NCI-H2081 treated with DMSO at 0.1 percent for 48 hours (cell line): ENCODE measurements at regions not wholly inside any gene's neighbourhood (a gene's known extent, or its start where the extent isn't known, plus 50 kb on each side); places are given as distances from the start of the nearest gene placed in this dataset.

ENCODE experiments used
- DNase-seq: peaks from one replicate; lab custom pipeline; 2025; lab: John Stamatoyannopoulos, UW

- DNase-seq: no peak
Measured at GRCh38 chr15:93201940-93202339, 112.9 kb upstream of the RGMA start.

- DNase-seq: no peak
Measured at GRCh38 chr15:93200837-93201226, 111.8 kb upstream of the RGMA start.

GRCh38 chr15:93200081-93200836, 111.2 kb upstream of the RGMA start:
- no peak for DNase-seq

DNA sequence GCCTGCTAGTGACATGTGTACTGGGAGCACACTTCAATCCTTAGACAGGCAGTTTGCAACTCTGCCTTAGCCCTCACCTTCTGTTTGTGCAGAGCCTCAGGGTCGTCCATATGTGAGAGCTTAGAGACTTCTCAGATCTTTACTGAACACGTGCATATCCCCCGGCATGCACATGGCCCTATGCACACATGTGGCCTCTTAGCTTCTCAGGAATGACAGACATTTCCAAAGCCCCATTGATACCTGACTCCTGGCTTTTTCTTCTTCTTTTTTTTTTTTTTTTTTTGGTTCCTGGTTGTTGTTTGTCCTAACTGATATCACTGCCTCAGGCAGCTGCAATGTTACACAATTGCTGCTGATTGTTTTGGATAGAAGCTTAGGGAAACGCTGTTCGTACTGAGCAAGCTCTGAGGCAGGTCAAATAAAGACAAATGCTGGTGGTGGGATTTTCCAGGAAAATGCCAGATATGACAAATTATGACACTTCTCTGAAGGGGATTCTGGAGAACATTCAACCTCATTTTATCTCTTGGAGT, 107.2 kb upstream of the RGMA start:
- no peak for DNase-seq

DNA sequence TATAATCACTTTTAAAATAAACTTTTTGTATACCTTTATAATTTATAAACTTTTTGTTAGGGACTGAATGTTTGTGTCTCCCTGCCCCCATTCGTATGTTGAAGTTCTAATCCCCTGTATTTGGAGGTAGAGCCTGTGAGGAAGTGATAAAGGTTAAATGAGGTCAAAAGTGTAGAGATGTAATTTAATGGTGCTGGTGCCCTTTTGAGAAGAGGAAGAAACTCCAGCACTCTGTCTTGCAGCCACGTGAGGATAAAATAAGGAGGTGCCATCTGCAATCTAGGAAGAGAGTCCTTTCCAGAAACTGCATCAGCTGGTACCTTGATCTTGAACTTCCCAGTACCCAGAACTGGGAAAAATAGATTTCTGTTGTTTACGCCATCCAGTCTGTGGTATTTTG, 106.1 kb upstream of the RGMA start:
- DNase-seq: no peak

DNA sequence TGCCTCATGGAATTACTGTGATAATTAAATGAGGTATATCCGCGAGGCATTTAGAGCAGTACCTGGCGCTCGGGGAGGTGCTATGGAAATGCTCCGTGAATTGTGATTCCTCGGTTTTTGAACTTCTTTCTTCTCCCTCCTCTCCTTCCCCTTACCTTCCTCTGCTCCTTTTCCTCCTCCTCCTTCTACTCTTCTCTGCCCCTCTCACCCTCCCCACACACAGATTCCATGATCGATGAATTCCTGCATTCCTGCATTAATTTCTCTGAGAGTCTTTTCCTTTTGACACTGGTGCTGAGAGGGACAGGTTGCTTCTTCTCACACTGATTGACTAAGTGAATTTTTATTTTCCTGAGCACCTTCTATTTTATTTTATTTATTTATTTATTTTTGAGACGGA, 101.2 kb upstream of the RGMA start:
- DNase-seq: no peak

- DNase-seq: no peak
Measured at GRCh38 chr15:93189561-93189960, 100.5 kb upstream of the RGMA start.

DNA sequence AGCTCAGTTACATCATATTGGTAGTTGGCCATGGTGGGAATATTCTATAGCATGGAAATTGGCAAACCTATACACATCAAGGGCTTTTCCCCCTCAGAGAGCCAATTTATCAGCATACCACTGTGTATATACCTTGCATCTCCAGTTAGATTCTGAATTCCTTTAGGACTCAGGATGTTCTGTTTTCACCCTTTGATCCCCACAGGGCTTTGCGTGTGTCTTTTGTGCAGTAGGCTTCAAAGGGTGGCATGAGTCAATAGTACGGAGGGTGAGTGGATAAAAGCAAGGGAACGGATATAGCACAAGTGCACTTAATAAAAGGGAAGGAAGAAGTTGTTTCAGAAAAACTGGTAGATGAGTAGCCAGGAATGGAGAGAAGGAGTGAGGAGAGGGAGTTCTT, 99.2 kb upstream of the RGMA start:
- no peak for DNase-seq

GRCh38 chr15:93185796-93186195, 96.8 kb upstream of the RGMA start:
- DNase-seq: no peak

- DNase-seq: no peak
Measured at GRCh38 chr15:93182703-93183205, 93.7 kb upstream of the RGMA start.

DNA sequence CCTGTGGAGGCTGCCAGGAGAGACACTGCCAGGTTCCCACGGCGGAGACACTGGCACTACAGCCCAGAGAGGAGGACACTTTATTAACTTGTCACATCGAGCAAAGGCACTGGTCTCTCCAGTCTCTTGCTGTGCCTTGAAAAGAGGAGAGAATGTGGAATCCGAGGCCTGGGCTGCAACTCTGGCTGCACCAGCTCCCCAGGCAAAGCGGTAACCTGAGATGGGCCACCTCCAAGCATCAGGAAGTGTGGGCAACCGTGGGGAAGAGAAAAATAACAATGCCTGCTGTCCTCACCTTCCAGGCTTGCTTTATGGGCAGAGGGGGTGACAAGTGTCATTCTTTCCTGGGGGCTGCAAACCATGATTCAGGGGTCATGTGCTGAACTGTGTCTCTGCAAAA, 91.6 kb upstream of the RGMA start:
- DNase-seq: no peak

- DNase-seq: no peak
Measured at GRCh38 chr15:93180128-93180527, 91.1 kb upstream of the RGMA start.

DNA sequence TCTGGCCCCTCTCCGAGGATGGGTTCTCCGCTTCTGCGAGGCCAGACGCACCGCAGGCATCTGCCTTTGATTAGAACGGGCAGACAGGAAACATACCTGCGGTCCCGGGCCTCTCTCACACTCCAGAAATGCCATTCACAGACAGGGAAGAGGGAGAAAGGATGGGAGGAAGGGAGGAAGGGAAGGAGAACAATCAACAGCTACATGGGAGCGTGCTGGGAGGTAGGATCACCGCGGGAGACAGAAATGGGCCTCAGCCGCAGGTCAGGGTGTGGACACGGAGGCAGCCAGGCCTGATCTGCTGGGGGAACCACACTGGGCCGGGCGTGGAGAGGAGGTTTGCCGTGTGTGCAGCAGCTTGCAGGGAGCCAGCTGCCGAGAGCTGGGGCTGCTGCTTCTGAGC, 90.7 kb upstream of the RGMA start:
- DNase-seq: no peak

DNA sequence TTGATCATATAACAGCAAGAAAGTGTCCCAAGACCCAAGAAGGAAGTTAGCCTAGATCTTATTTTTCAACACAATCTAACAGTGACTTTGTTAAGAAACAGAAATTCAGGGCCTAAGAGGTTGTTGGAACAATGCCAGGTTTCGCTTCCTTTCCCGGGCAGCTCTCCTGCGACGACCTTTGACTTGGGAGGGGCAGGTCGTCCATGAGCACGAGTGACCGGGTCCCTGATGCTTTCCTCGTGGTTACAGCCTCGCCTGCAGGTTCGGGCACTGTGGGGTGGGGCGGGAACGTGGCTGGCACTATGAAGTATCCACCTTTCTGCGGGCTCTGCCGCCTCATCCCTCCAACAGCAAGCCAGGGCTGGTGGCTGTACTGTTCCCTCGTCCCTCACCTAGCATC, 90.1 kb upstream of the RGMA start:
- DNase-seq: no peak

- no peak for DNase-seq
Measured at GRCh38 chr15:93178371-93178770, 89.4 kb upstream of the RGMA start.

DNA sequence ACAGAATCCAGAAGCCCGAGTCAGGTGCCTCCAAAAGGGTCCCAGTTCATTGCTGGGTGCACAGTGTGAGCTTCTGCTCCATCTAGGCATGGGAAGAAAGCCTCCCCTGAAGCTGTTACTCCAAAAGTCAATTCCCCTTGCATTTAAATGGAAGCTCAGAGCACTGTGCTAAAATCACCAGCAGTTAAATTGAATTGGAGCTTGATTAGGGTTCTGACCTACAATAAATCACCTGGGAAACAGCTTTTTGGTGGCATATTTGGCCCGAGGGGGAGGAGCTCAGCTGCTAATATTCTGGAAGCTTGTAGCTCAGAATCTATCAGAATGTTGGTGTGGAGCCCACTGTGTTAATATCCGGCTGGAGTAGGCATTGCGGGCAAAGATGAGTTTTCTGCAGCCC, 87.1 kb upstream of the RGMA start:
- DNase-seq: no peak

- DNase-seq: no peak
Measured at GRCh38 chr15:93174836-93175235, 85.8 kb upstream of the RGMA start.

DNA sequence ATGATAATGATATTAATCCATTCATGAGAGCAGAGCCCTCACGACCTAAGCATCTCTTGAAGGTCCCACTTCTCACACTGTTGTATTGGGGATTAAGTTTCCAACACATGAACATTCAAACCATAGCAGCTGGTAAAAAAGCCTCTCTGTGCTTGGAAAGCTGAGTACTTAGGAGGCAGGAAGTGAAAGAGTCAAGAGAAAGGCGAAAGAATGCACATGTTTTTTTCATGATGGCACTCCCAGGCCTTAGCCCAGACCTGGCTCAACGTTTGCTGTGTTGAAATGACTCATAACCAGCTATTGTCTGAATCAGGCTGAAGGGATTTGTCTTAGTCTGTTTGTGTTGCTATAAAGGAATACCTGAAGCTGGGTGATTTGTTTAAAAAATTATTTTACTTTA, 84.4 kb upstream of the RGMA start:
- no peak for DNase-seq

DNA sequence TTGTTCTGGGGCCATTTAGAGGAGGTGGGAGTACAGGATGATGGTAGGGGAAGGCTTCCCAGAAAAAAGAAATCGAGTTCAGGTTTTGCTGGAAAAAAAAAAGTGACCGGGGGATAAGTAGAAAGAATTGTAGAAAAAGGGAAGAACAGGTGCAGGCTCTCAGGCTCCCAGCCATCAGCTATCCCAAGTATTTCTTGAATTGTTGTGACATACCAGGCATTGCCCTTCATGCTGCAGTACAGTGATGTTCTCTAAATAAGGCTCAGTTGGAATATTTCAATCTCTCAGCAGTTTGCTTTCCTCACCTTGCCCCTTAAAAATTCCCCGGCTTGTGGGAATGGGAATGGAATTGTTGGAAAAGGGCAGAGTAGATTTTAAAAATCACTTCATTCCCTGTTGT, 82.5 kb upstream of the RGMA start:
- no peak for DNase-seq

DNA sequence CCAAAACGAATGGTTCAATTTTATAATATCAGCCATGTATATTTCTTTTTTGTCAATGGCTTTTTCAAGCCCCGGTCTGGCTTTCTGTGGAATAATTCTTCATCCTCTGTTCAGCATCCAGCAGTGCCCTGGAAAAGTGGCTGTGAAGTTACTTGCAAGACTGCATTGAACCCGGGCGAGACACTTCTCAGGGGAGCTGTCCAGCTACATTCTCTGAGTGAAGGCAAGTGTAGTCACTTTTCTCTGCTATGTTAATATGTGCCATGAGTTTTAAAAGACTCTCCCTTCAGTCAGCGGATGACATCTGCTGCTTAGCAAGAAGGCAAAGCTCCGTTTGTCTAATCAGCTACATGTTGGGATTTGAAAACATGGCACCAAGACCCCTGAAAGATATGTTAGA, 81.3 kb upstream of the RGMA start:
- DNase-seq: no peak

DNA sequence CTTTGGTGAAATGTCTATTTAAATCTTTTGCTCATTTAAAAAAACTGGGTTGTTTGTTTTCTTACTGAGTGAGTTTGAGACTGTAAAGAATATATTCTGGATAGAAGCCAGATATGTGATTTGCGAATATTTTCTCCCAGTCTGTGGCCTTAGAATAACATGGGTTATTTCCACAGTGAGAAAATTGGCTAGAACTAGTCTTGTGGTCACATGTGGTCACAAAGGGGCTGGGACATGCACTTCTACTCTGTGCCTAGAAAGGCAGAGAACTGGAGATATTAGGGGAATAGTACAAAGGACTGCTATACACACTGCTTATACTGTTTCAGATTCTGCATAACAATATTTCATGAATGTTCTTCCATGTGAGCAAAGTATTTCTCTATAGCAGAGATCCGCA, 79.9 kb upstream of the RGMA start:
- DNase-seq: no peak

GRCh38 chr15:93167291-93167690, 78.3 kb upstream of the RGMA start:
- no peak for DNase-seq

GRCh38 chr15:93166675-93167074, 77.7 kb upstream of the RGMA start:
- DNase-seq: no peak
